ENCODE measurements at regions not wholly inside any gene's neighbourhood (a gene's known extent, or its start where the extent isn't known, plus 50 kb on each side); places are given as distances from the start of the nearest gene placed in this dataset.

DNA sequence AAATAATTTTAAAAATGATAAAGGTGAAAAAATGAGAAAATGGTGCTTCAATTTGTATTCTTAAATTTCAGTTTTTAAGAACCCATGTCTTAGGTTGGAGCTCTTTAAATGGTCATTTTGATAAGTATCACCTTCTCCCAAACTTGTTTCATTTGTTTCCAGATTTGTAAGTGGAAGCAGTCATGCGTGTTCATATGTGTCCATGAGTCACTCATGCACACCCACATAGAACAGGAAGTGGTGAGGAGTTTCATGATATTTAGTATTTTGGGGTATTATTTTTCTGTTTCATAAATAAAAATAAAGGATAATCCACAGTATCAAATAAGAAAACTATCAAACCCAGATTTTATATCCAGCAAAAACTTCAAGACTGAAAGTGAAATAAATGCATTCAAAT lies 570.4 kb upstream of the ST8SIA4 start:
- ChIA-PET CTCF (ENCODE audit: low intra/inter-chr PET ratio) (no interaction called here), POLR2A (no interaction called here)
- Histone ChIP-seq H3K4me1 (replicated peaks in 1 of 2; ENCODE audit: control insufficient read depth in 2 of 2, insufficient read depth in 2 of 2, low read length in 2 of 2) (no peaks in the 10 kb centered on the region), H3K9me1 (ENCODE audit: control insufficient read depth, insufficient read depth, low read length) (no peaks in the 10 kb centered on the region), H2AFZ (ENCODE audit: low read depth, low read length) (no peak overlapping the region), H3K9me3 (replicated peaks; ENCODE audit: control insufficient read depth, insufficient read depth, low read depth, low read length) (no peaks in the 10 kb centered on the region; the same call in 1 of the 2 replicates), H3K9ac (ENCODE audit: insufficient read depth in 1 of 2, low read depth in 2 of 2, low read length in 2 of 2) (no peak overlapping the region), H4K20me1 (replicated peaks; ENCODE audit: control insufficient read depth, insufficient read depth, low read length) (no peaks in the 10 kb centered on the region), H3K27me3 (ENCODE audit: control insufficient read depth in 2 of 2, insufficient read depth in 2 of 2, low read length in 2 of 2) (no peaks in the 10 kb centered on the region), H3K36me3 (ENCODE audit: control insufficient read depth, insufficient read depth, low read length) (no peaks in the 10 kb centered on the region), H3K4me3 (no peak overlapping the region), H3K79me2 (ENCODE audit: control insufficient read depth, insufficient read depth, low read length) (no peaks in the 10 kb centered on the region), H3K4me2 (ENCODE audit: insufficient read depth, low read length) (no peak overlapping the region), H3K27ac (ENCODE audit: extremely low read depth, low read depth, low read length) (no peak overlapping the region)
- no peak for DNase-seq (ENCODE audit: extremely low read depth in 1 of 4, low spot score in 3 of 4)
- in situ Hi-C loops (cut with MboI) (no loop called here), intact Hi-C loops (cut with micrococcal nuclease) (no loop called here)
- no TSS peak for BruUV-seq (replicated peaks)
- WGBS (ENCODE audit: insufficient coverage, low coverage, missing lambda C conversion rate), result 18% methylated on average over 1 of the region's 1 CpG
- FAIRE-seq, result no peak
- no peak for ATAC-seq
- TF ChIP-seq CHD7 (IDR thresholded peaks at IDR 0.05; ENCODE audit: low read depth, low read length) (no peak), BHLHE40 (IDR thresholded peaks at IDR 0.05; ENCODE audit: low read length) (no peak), HMG20A (CRISPR knock-in tag; conservative IDR thresholded peaks at IDR 0.05) (no peak), ZC3H4 (CRISPR knock-in tag; IDR thresholded peaks at IDR 0.05; ENCODE audit: borderline replicate concordance) (no peak), ZNF24 (IDR thresholded peaks at IDR 0.05) (no peak), KLF6 (CRISPR knock-in tag; IDR thresholded peaks at IDR 0.05; ENCODE audit: borderline replicate concordance) (no peak), TSC22D4 (tag; IDR thresholded peaks at IDR 0.05) (no peak), RFX5 (IDR thresholded peaks at IDR 0.05; ENCODE audit: low read depth, low read length) (no peak), PHF20 (IDR thresholded peaks at IDR 0.05; ENCODE audit: partially characterized antibody) (no peak), HSF4 (CRISPR knock-in tag; IDR thresholded peaks at IDR 0.05; ENCODE audit: borderline replicate concordance) (no peak), SREBF2 (CRISPR knock-in tag; IDR thresholded peaks at IDR 0.05) (no peak), ZNF431 (CRISPR knock-in tag; IDR thresholded peaks at IDR 0.05) (no peak), MAX (CRISPR knock-in tag; IDR thresholded peaks at IDR 0.05) (no peak)

Measured in K562 (cell line).